MCF 10A (cell line): ENCODE measurements at regions not wholly inside any gene's neighbourhood (a gene's known extent, or its start where the extent isn't known, plus 50 kb on each side); places are given as distances from the start of the nearest gene placed in this dataset.
A peak's percentile ranks its signal among the peaks of the same experiment; 100 is the strongest.
"Not testable (repeated sequence)": the region's sequence is repeated elsewhere in the genome, so short reads cannot be mapped to it uniquely, and the experiment has no call there.

Experiments used
- BruUV-seq: library from RNA; stranded (reverse); fragments of 400-500 nt; replicated peaks from 2 replicates; lab custom pipeline; 2021; lab: Mats Ljungman, UMichigan
- CTCF ChIA-PET: fragments of 300-600 bp; sonication (Branson Sonifier 250); formaldehyde crosslinking; extraction: SDS; loops from one replicate; lab custom pipeline; 2021; ENCODE audit warnings: antibody characterized with exemption, inconsistent platforms; lab: Yijun Ruan, JAX
- POLR2A ChIA-PET: fragments of 300-600, 350-650 bp; sonication (Branson Sonifier 250); formaldehyde crosslinking; extraction: SDS; loops from one replicate; lab custom pipeline; 2020; ENCODE audit warnings: antibody characterized with exemption, inconsistent platforms; lab: Yijun Ruan, JAX
- DNase-seq: peaks from one replicate; pipeline ENCODE4 v3.0.0-alpha.2; 2018; ENCODE audit not compliant: unreplicated experiment
- H3K27ac Mint-ChIP-seq: one replicate; pipeline ENCODE4 v1.8.0; 2022; ENCODE audit warnings: mild to moderate bottlenecking, low read depth, mixed read lengths; ENCODE audit not compliant: unreplicated experiment
- H3K27me3 Mint-ChIP-seq: one replicate; pipeline ENCODE4 v1.8.0; 2022; ENCODE audit warnings: mixed read lengths; ENCODE audit not compliant: insufficient read depth, unreplicated experiment
- H3K36me3 Mint-ChIP-seq: one replicate; pipeline ENCODE4 v1.8.0; 2022; ENCODE audit warnings: mild to moderate bottlenecking, moderate library complexity, mixed read lengths; ENCODE audit not compliant: insufficient read depth, unreplicated experiment
- H3K4me1 Mint-ChIP-seq: one replicate; pipeline ENCODE4 v1.8.0; 2022; ENCODE audit warnings: mixed read lengths; ENCODE audit not compliant: insufficient read depth, unreplicated experiment
- H3K4me3 Mint-ChIP-seq: one replicate; pipeline ENCODE4 v1.8.0; 2022; ENCODE audit warnings: mild to moderate bottlenecking, moderate library complexity, mixed read lengths; ENCODE audit not compliant: unreplicated experiment
- H3K9me3 Mint-ChIP-seq: one replicate; pipeline ENCODE4 v1.8.0; 2022; ENCODE audit warnings: mixed read lengths; ENCODE audit not compliant: unreplicated experiment
- intact Hi-C: fragments of 100-400 bp; cut with micrococcal nuclease; formaldehyde crosslinking; loops from 2 replicates; pipeline ENCODE4 v1.14.1; 2022
- TF ChIP-seq, protein P1 (sequence below): fragments of 200-600 bp; IDR thresholded peaks from one replicate; pipeline ENCODE4 v1.8.0; 2022; ENCODE audit warnings: antibody characterized with exemption, mild to moderate bottlenecking; ENCODE audit not compliant: unreplicated experiment

- TF ChIP-seq, protein P1, sequence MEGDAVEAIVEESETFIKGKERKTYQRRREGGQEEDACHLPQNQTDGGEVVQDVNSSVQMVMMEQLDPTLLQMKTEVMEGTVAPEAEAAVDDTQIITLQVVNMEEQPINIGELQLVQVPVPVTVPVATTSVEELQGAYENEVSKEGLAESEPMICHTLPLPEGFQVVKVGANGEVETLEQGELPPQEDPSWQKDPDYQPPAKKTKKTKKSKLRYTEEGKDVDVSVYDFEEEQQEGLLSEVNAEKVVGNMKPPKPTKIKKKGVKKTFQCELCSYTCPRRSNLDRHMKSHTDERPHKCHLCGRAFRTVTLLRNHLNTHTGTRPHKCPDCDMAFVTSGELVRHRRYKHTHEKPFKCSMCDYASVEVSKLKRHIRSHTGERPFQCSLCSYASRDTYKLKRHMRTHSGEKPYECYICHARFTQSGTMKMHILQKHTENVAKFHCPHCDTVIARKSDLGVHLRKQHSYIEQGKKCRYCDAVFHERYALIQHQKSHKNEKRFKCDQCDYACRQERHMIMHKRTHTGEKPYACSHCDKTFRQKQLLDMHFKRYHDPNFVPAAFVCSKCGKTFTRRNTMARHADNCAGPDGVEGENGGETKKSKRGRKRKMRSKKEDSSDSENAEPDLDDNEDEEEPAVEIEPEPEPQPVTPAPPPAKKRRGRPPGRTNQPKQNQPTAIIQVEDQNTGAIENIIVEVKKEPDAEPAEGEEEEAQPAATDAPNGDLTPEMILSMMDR = no peak
- intact Hi-C loops = no loop called here
- Mint-ChIP-seq H3K4me3 (no peak overlapping the region), H3K4me1 (peaks cover 27% of the 10 kb centered on the region), H3K9me3 (peaks cover 7% of the 10 kb centered on the region), H3K27ac (peak overlapping the region; percentile 96), H3K27me3 (no peaks in the 10 kb centered on the region), H3K36me3 (no peaks in the 10 kb centered on the region)
- CTCF ChIA-PET = interaction anchor here (0.8 to 1.7 kb wide), 3 partner anchors 10 to 426 kb away, joined by 4 read pairs; no protein-coding TSS in a partner anchor
- peak; percentile 11 for DNase-seq
- no TSS peak for BruUV-seq
- POLR2A ChIA-PET = interaction anchor here (0.6 to 2.2 kb wide), 8 partner anchors 9 to 1046 kb away, joined by 3 to 14 read pairs (median 6); partner anchors contain the start of gene ARRDC3
These were observed 76.6 kb downstream of the ARRDC3 start for GRCh38 chr5:91306497-91306896.

- Mint-ChIP-seq H3K4me3 (no peak overlapping the region), H3K9me3 (peaks cover 2% of the 10 kb centered on the region), H3K4me1 (peaks cover 19% of the 10 kb centered on the region), H3K27me3 (no peaks in the 10 kb centered on the region), H3K36me3 (no peaks in the 10 kb centered on the region), H3K27ac (peak overlapping the region; percentile 96)
- no TSS peak for BruUV-seq
- TF ChIP-seq, protein P1 = no peak
- POLR2A ChIA-PET = interaction anchor here (1.0 to 2.2 kb wide), 6 partner anchors 8 to 77 kb away, joined by 3 to 14 read pairs (median 10); partner anchors contain the start of gene ARRDC3
- CTCF ChIA-PET = interaction anchor here (0.8 to 1.7 kb wide), 5 partner anchors 9 to 425 kb away, joined by 3 to 6 read pairs (median 4); no protein-coding TSS in a partner anchor
- no peak for DNase-seq
- intact Hi-C loops = no loop called here
These were observed 77.5 kb downstream of the ARRDC3 start for GRCh38 chr5:91305640-91306039.

GRCh38 chr5:91304015-91304414, 79.1 kb downstream of the ARRDC3 start:
- BruUV-seq, H3K27me3 Mint-ChIP-seq, H3K4me3 Mint-ChIP-seq, H3K36me3 Mint-ChIP-seq, H3K9me3 Mint-ChIP-seq, intact Hi-C loops, DNase-seq, H3K27ac Mint-ChIP-seq: not testable (repeated sequence)
- peaks cover 18% of the 10 kb centered on the region for H3K4me1 Mint-ChIP-seq
- POLR2A ChIA-PET = interaction anchor here (3.0 kb wide), 1 partner anchor 23 kb away, joined by 24 read pairs; no protein-coding TSS in a partner anchor
- CTCF ChIA-PET = interaction anchor here (1.3 to 1.6 kb wide), 2 partner anchors 63 to 437 kb away, joined by 3 to 6 read pairs; no protein-coding TSS in a partner anchor

- CTCF ChIA-PET = interaction anchor here (1.6 kb wide), 1 partner anchor 436 kb away, joined by 3 read pairs; no protein-coding TSS in a partner anchor
- no peak for DNase-seq
- Mint-ChIP-seq H3K27ac (no peak overlapping the region), H3K36me3 (no peaks in the 10 kb centered on the region), H3K27me3 (no peaks in the 10 kb centered on the region), H3K4me1 (peaks cover 18% of the 10 kb centered on the region), H3K4me3 (no peak overlapping the region), H3K9me3 (no peaks in the 10 kb centered on the region)
- no TSS peak for BruUV-seq
- TF ChIP-seq, protein P1 = no peak
- POLR2A ChIA-PET = interaction anchor here (0.9 to 3.2 kb wide), 7 partner anchors 8 to 80 kb away, joined by 3 to 24 read pairs (median 13); partner anchors contain the start of gene ARRDC3
- intact Hi-C loops = no loop called here
These were observed 80.2 kb downstream of the ARRDC3 start for GRCh38 chr5:91302958-91303357.
